OCI-LY1 (cell line): ENCODE measurements at regions not wholly inside any gene's neighbourhood (a gene's known extent, or its start where the extent isn't known, plus 50 kb on each side); places are given as distances from the start of the nearest gene placed in this dataset.

Experiments
- H2AFZ ChIP-seq: fragments of 200-600 bp; sonication (generic), shearing (Covaris generic); 2 replicates; pipeline ENCODE4 v1.6.0; 2014; ENCODE audit warnings: antibody characterized with exemption, mild to moderate bottlenecking, low read length
- H3F3A ChIP-seq: fragments of 200-600 bp; sonication (generic), shearing (Covaris generic); 2 replicates; pipeline ENCODE4 v1.6.0; 2014; ENCODE audit warnings: mild to moderate bottlenecking, antibody characterized with exemption, low read length, moderate library complexity; ENCODE audit not compliant: insufficient read depth
- H3K27ac ChIP-seq: fragments of 200-600 bp; sonication (generic); 2 replicates; pipeline ENCODE4 v1.5.1; 2014; ENCODE audit warnings: low read length, mixed run types, mild to moderate bottlenecking, low read depth; ENCODE audit not compliant: poor library complexity, severe bottlenecking
- H3K27me3 ChIP-seq: fragments of 200-600 bp; sonication (generic); 2 replicates; pipeline ENCODE4 v1.6.0; 2014; ENCODE audit warnings: antibody characterized with exemption, mild to moderate bottlenecking, low read length, moderate library complexity; ENCODE audit not compliant: insufficient read depth
- H3K36me3 ChIP-seq: fragments of 200-600 bp; sonication (generic); 2 replicates; pipeline ENCODE4 v1.6.1; 2014; ENCODE audit warnings: mild to moderate bottlenecking, antibody characterized with exemption, low read length, moderate library complexity, mixed read lengths; ENCODE audit not compliant: insufficient read depth
- H3K4me1 ChIP-seq: fragments of 200-600 bp; sonication (generic); 2 replicates; pipeline ENCODE4 v1.5.1; 2014; ENCODE audit warnings: mild to moderate bottlenecking, low read length, moderate library complexity; ENCODE audit not compliant: insufficient read depth, severe bottlenecking
- H3K4me2 ChIP-seq: fragments of 200-600 bp; sonication (generic), shearing (Covaris generic); 2 replicates; pipeline ENCODE4 v1.6.1; 2014; ENCODE audit warnings: low read length
- H3K4me3 ChIP-seq: fragments of 200-600 bp; sonication (generic); 2 replicates; pipeline ENCODE4 v1.5.1; 2014; ENCODE audit warnings: low read length, low read depth, mild to moderate bottlenecking, mixed read lengths; ENCODE audit not compliant: poor library complexity, severe bottlenecking
- H3K79me2 ChIP-seq: fragments of 200-600 bp; shearing (Covaris generic); 2 replicates; pipeline ENCODE4 v1.6.1; 2016; ENCODE audit warnings: mixed run types, low read length, mixed read lengths; ENCODE audit not compliant: insufficient read depth
- H3K9ac ChIP-seq: fragments of 200-600 bp; sonication (generic), shearing (Covaris generic); 2 replicates; pipeline ENCODE4 v1.6.1; 2014; ENCODE audit warnings: mild to moderate bottlenecking, low read length, mixed read lengths
- H3K9me2 ChIP-seq: fragments of 200-600 bp; sonication (generic), shearing (Covaris generic); 2 replicates; pipeline ENCODE4 v1.6.1; 2014; ENCODE audit warnings: low read depth, mild to moderate bottlenecking, low read length, mixed read lengths
- H3K9me3 ChIP-seq: fragments of 200-600 bp; shearing (Covaris generic); 2 replicates; pipeline ENCODE4 v1.6.1; 2014; ENCODE audit warnings: low read length, mixed read lengths
- H4K20me1 ChIP-seq: fragments of 200-600 bp; sonication (generic), shearing (Covaris generic); 2 replicates; pipeline ENCODE4 v1.6.0; 2016; ENCODE audit warnings: mild to moderate bottlenecking, low read length; ENCODE audit not compliant: insufficient read depth
- CTCF ChIP-seq: fragments of 200-600 bp; sonication (generic), shearing (Covaris generic); IDR thresholded peaks from 2 replicates; pipeline ENCODE4 v1.5.1; 2017; ENCODE audit warnings: mild to moderate bottlenecking, antibody characterized with exemption, low read length, moderate library complexity, mixed read lengths
- EZH2 ChIP-seq: fragments of 200-600 bp; sonication (generic), shearing (Covaris generic); IDR thresholded peaks from 2 replicates; pipeline ENCODE4 v1.8.0; 2017; ENCODE audit warnings: borderline replicate concordance, mixed run types, mild to moderate bottlenecking, antibody characterized with exemption, low read length, moderate library complexity, mixed read lengths

GRCh38 chr14:57013987-57014386 lies 203.7 kb upstream of the OTX2 start:
- Histone ChIP-seq H3K27me3 (no peaks in the 10 kb centered on the region), H3K27ac (no peak overlapping the region), H3K79me2 (no peaks in the 10 kb centered on the region), H3K4me3 (no peak overlapping the region), H3K9me3 (no peaks in the 10 kb centered on the region), H3K36me3 (no peaks in the 10 kb centered on the region), H3K4me1 (no peaks in the 10 kb centered on the region), H3K4me2 (no peak overlapping the region), H2AFZ (no peak overlapping the region), H4K20me1 (no peaks in the 10 kb centered on the region), H3K9me2 (no peaks in the 10 kb centered on the region), H3F3A (no peaks in the 10 kb centered on the region), H3K9ac (no peak overlapping the region)
- TF ChIP-seq EZH2 (no peak), CTCF (no peak)

- TF ChIP-seq CTCF (no peak), EZH2 (no peak)
- H3K4me1 ChIP-seq: no peaks in the 10 kb centered on the region
- H3K4me3 ChIP-seq: no peak overlapping the region
- H3K79me2 ChIP-seq: no peaks in the 10 kb centered on the region
- no peaks in the 10 kb centered on the region for H3F3A ChIP-seq
- H3K9me2 ChIP-seq: no peaks in the 10 kb centered on the region
- no peaks in the 10 kb centered on the region for H4K20me1 ChIP-seq
- no peaks in the 10 kb centered on the region for H3K27me3 ChIP-seq
- H3K9ac ChIP-seq: no peak overlapping the region
- H3K4me2 ChIP-seq: no peak overlapping the region
- no peak overlapping the region for H2AFZ ChIP-seq
- H3K36me3 ChIP-seq: no peaks in the 10 kb centered on the region
- no peaks in the 10 kb centered on the region for H3K9me3 ChIP-seq
- no peak overlapping the region for H3K27ac ChIP-seq
Measured at GRCh38 chr14:57009585-57010515, 199.6 kb upstream of the OTX2 start.

- Histone ChIP-seq H3K9me3 (no peaks in the 10 kb centered on the region), H3K79me2 (no peaks in the 10 kb centered on the region), H3K9ac (no peak overlapping the region), H2AFZ (no peak overlapping the region), H3K27ac (no peak overlapping the region), H3K36me3 (no peaks in the 10 kb centered on the region), H4K20me1 (no peaks in the 10 kb centered on the region), H3F3A (no peaks in the 10 kb centered on the region), H3K4me1 (no peaks in the 10 kb centered on the region), H3K4me3 (no peak overlapping the region), H3K27me3 (no peaks in the 10 kb centered on the region), H3K9me2 (no peaks in the 10 kb centered on the region), H3K4me2 (no peak overlapping the region)
- no peak for TF ChIP-seq CTCF
- TF ChIP-seq EZH2: no peak
Measured at GRCh38 chr14:57008534-57008933, 198.3 kb upstream of the OTX2 start.
